ENCODE measurements at regions not wholly inside any gene's neighbourhood (a gene's known extent, or its start where the extent isn't known, plus 50 kb on each side); places are given as distances from the start of the nearest gene placed in this dataset.

DNA sequence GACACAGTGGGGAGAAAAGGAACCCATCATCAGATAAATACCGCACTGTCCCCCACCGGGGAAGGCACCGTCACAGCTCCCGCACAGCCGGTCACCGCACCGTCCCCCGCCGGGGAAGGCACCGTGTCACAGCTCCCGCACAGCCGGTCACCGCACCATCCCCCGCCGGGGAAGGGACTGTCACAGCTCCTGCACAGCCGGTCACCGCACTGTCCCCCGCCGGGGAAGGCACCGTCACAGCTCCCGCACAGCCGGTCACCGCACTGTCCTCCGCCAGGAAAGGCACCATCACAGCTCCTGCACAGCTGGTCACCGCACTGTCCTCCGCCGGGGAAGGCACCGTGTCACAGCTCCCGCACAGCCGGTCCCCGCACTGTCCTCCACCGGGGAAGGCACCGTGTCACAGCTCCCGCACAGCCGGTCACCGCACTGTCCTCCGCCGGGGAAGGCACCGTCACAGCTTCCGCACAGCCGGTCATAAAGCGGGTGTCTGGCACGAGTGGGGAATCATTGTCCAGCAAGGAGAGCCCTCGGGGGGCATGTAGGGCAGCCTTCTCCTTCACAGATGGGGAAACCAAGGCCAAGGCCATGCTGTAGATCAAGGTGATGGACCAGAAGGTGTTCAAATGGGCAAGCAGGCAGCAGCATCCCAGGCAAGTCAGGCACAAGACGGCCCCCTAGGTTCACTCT, 280.1 kb downstream of the NPHP4 start:
- no peaks in the 10 kb centered on the region for H3K27me3 ChIP-seq
- no peaks in the 10 kb centered on the region for H3K4me1 ChIP-seq
- no peaks in the 10 kb centered on the region for H3K9me3 ChIP-seq
- peak in 1 of 3 donors; percentile 26 for DNase-seq
- H3K27ac ChIP-seq: no peak overlapping the region
- H3K4me3 ChIP-seq: no peak overlapping the region
- intact Hi-C loops (cut with DNase I): no loop called here
- TF ChIP-seq POLR2A (IDR thresholded peaks at IDR 0.05): no peak
- TF ChIP-seq, protein P1, sequence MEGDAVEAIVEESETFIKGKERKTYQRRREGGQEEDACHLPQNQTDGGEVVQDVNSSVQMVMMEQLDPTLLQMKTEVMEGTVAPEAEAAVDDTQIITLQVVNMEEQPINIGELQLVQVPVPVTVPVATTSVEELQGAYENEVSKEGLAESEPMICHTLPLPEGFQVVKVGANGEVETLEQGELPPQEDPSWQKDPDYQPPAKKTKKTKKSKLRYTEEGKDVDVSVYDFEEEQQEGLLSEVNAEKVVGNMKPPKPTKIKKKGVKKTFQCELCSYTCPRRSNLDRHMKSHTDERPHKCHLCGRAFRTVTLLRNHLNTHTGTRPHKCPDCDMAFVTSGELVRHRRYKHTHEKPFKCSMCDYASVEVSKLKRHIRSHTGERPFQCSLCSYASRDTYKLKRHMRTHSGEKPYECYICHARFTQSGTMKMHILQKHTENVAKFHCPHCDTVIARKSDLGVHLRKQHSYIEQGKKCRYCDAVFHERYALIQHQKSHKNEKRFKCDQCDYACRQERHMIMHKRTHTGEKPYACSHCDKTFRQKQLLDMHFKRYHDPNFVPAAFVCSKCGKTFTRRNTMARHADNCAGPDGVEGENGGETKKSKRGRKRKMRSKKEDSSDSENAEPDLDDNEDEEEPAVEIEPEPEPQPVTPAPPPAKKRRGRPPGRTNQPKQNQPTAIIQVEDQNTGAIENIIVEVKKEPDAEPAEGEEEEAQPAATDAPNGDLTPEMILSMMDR (IDR thresholded peaks at IDR 0.05): no peak
- H3K36me3 ChIP-seq: no peaks in the 10 kb centered on the region
- WGBS (ENCODE audit: insufficient coverage, low coverage, low lambda C conversion rate, missing lambda C conversion rate): 89% methylated on average over 20 of the region's 45 CpGs
- no peak for ATAC-seq

DNA sequence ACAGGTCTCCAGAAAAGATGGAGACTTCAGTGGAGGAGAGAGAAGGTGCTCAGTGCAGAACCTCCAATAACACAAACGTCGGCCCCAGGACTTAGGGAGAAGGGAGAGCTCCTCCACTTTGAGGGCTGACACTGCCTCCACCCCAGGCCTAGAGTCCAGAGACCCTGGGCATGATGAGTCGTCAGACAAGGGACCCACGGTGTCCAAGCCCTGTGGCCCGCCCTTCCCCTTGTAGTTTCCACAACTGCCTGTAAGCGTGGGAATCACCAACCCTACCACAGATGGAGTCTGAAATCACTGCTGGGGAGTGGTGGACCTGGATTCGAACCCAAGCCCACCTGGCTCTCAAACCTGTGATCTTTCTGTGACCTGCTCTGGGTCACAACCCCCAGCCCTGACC, 281.1 kb downstream of the NPHP4 start:
- no peak overlapping the region for H3K4me3 ChIP-seq
- H3K9me3 ChIP-seq: no peaks in the 10 kb centered on the region
- no peak overlapping the region for H3K27ac ChIP-seq
- no peaks in the 10 kb centered on the region for H3K27me3 ChIP-seq
- intact Hi-C loops (cut with DNase I): no loop called here
- DNase-seq (no peak), ATAC-seq (no peak)
- no peaks in the 10 kb centered on the region for H3K36me3 ChIP-seq
- 50% methylated on average over 2 of the region's 7 CpGs for WGBS (ENCODE audit: insufficient coverage, low coverage, low lambda C conversion rate, missing lambda C conversion rate)
- H3K4me1 ChIP-seq: no peaks in the 10 kb centered on the region
- no peak for TF ChIP-seq POLR2A (IDR thresholded peaks at IDR 0.05)
- TF ChIP-seq, protein P1 (IDR thresholded peaks at IDR 0.05): no peak

DNA sequence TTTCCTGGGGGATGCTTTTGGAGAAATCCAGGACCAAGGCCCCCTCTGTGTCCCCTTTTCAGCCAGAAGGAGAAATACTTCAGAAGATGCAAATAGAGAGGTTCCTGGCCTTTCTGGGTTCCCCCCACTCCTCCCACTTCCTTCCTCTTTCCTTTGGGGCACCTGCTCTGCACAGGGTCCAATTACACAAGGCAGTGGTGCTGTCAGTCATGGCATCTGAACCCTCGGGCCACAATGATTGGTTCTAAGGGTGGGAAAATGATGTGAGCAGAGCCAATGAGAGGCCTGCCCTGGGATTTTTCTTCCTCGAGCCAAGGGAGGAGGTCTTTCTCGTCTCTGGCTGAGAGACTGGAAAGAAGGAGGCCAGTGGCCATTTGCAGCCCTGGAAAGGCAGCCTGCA, 282.2 kb downstream of the NPHP4 start:
- TF ChIP-seq, protein P1 (IDR thresholded peaks at IDR 0.05): no peak
- TF ChIP-seq POLR2A (IDR thresholded peaks at IDR 0.05): no peak
- H3K36me3 ChIP-seq: no peaks in the 10 kb centered on the region
- no peak overlapping the region for H3K4me3 ChIP-seq
- WGBS (ENCODE audit: insufficient coverage, low coverage, low lambda C conversion rate, missing lambda C conversion rate): 30% methylated on average over 3 of the region's 3 CpGs
- intact Hi-C loops (cut with DNase I): no loop called here
- H3K4me1 ChIP-seq: no peaks in the 10 kb centered on the region
- DNase-seq: no peak
- no peak for ATAC-seq
- no peaks in the 10 kb centered on the region for H3K9me3 ChIP-seq
- H3K27ac ChIP-seq: no peak overlapping the region
- no peaks in the 10 kb centered on the region for H3K27me3 ChIP-seq

DNA sequence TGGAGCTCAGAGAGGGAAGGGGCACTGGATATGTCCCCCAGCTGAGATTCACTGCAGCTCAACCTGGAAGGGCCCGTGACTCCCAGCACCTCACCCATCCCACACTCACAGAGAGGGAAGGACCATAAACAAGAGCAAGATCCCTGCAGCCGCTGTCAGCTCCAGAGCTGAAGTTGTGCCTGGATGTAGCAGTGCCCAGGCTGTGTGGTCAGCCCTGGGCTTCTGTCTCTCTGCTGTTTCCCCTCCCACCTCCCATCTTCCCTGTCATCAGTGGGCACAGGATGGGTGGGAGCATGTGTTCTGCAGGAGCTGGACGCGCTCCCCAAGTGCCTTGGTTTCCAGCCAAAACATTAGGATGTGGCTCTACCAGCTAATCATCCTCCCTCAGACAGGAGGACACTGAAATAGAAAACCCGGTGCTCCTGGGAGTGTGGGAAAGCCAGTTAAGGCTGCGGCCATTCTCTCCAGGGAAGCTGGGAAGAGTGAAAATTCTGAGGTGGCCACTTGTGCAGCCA, 282.7 kb downstream of the NPHP4 start:
- no peaks in the 10 kb centered on the region for H3K9me3 ChIP-seq
- TF ChIP-seq, protein P1 (IDR thresholded peaks at IDR 0.05): no peak
- no peak for TF ChIP-seq POLR2A (IDR thresholded peaks at IDR 0.05)
- H3K4me3 ChIP-seq: no peak overlapping the region
- ATAC-seq: no peak
- no peak for DNase-seq
- no peaks in the 10 kb centered on the region for H3K27me3 ChIP-seq
- intact Hi-C loops (cut with DNase I): no loop called here
- no peaks in the 10 kb centered on the region for H3K36me3 ChIP-seq
- no peak overlapping the region for H3K27ac ChIP-seq
- no peaks in the 10 kb centered on the region for H3K4me1 ChIP-seq
- WGBS (ENCODE audit: insufficient coverage, low coverage, low lambda C conversion rate, missing lambda C conversion rate): 31% methylated on average over 3 of the region's 6 CpGs

All from right lobe of liver (tissue), 6 donors.